ENCODE measurements at regions not wholly inside any gene's neighbourhood (a gene's known extent, or its start where the extent isn't known, plus 50 kb on each side); places are given as distances from the start of the nearest gene placed in this dataset.

GRCh38 chr4:160523231-160523630 lies 1420.4 kb downstream of the RAPGEF2 start:
- TF ChIP-seq JUND (IDR thresholded peaks at IDR 0.05; ENCODE audit: low read length) (no peak), MAX (IDR thresholded peaks at IDR 0.05) (no peak), POU5F1 (IDR thresholded peaks at IDR 0.05; ENCODE audit: low read depth, low read length) (no peak), TEAD4 (IDR thresholded peaks at IDR 0.05; ENCODE audit: low read depth, low read length) (no peak), BRCA1 (IDR thresholded peaks at IDR 0.05; ENCODE audit: low read depth, low read length) (no peak), MAFK (IDR thresholded peaks at IDR 0.05; ENCODE audit: low read depth, low read length) (no peak), CTCF (IDR thresholded peaks at IDR 0.05; ENCODE audit: control extremely low read depth in 1 of 3, insufficient read depth in 1 of 3, low read depth in 1 of 3, low read length in 3 of 3) (no peak), ZNF274 (IDR thresholded peaks at IDR 0.05; ENCODE audit: borderline replicate concordance, extremely low read depth, low read length) (no peak), KDM1A (IDR thresholded peaks at IDR 0.05; ENCODE audit: borderline replicate concordance, low read length) (no peak), EZH2 (IDR thresholded peaks at IDR 0.05; ENCODE audit: low read depth, low read length, severe bottlenecking) (no peak)

All from H1 (cell line).